Limb (tissue), 2 donors: ENCODE measurements at regions not wholly inside any gene's neighbourhood (a gene's known extent, or its start where the extent isn't known, plus 50 kb on each side); places are given as distances from the start of the nearest gene placed in this dataset.

Source experiments
- DNase-seq, 2 donors: peaks; one replicate each; pipeline ENCODE4 v3.0.0-alpha.2; 2016; ENCODE audit errors: extremely low spot score in 2 of 2

GRCh38 chr15:91521548-91521947 is 332.0 kb upstream of the SLCO3A1 start:
- DNase-seq, result no peak

DNA sequence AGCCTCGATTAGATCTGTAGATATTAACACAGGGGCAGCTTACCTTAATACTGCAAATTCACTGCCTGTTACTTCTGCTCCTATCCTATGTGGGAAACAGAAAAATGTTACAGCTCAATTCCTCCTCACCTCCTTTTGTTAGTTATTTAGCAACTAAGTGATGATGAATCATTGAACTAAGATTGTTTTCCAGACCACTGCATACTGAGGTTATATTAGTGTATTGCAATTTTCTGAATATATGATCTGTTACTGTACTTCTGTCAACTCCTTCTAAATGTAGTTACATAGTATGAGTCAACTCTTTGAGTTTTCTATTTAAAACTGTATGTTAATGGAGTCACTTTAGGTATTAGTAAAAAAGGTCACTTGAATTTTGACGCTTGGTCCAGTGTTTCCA is 331.5 kb upstream of the SLCO3A1 start:
- DNase-seq, result no peak

DNA sequence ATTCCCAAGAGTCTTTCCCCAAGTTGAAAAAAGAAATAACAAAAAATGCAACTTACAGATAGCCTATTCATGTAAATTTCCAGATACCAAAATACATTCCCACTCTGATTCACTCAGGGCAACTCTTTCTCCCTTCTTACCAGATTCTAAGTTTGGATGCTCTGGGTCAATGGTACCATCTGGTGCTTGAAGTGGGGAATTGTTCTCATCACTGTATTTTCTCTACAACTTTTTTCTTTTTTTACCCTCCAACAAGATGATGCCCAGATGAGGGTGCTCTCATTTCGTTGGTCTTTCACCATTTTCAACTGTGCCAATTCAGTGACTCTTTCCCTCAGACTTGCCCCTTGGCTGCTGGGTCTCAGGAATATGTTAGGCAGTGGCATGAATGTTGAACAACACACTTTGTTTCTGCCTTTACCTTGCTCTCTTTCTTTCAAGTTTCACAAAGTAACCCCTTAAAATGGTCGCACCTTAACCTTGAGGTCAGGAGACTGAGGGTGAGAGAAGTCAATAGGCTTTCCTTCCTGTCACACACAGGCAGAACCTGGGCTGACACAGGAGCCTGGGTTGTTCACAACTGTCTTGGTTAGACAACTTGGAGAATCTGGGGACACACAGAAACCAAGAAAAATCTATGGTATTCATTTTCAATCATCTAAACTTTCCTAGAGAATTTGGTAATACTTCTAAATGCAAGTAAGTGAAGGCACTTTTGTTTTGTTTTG is 330.7 kb upstream of the SLCO3A1 start:
- DNase-seq, result no peak

GRCh38 chr15:91523596-91523995 is 329.9 kb upstream of the SLCO3A1 start:
- no peak for DNase-seq

DNA sequence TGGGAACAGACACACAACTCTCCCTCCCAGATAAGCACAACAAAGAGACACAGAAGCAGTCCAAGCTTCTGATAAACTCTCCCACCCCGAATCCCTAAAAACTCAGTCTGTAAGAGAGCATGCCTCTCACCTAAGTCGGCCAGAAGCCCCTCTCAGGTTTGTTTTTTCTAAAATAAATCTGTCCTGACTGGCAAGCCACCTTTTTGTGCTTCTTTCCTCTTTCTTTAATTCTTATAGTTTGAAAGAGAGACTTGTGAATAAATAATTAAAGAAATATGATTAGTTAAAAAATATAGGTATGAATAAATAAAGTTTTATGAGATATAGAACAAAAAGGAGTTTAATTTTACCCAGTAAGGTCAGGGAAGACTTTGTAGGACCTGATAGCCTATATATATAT is 329.0 kb upstream of the SLCO3A1 start:
- DNase-seq, result no peak

- no peak for DNase-seq
Measured at GRCh38 chr15:91525751-91526150, 327.8 kb upstream of the SLCO3A1 start.

GRCh38 chr15:91526424-91526823 is 327.1 kb upstream of the SLCO3A1 start:
- DNase-seq, result no peak

- no peak for DNase-seq
Measured at GRCh38 chr15:91528801-91529200, 324.7 kb upstream of the SLCO3A1 start.

DNA sequence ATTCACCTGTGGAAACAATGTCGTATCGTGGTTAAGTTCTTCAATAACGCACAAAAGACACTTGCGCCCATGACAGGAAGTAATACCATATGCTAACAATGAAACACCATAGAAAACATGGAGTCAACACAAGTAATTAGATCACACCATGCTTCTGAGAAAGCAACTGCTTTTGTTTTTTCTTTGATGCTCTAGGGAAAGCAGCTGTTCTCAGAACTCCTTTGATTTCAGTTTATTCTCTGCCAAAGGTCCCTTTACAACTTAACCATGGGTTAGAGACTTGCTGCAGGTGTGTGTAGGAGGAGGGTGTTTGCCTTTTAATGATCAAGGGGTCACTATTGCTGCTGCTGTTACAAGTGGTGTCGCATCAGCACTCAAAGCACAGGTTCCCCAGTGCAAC is 324.0 kb upstream of the SLCO3A1 start:
- no peak for DNase-seq

DNA sequence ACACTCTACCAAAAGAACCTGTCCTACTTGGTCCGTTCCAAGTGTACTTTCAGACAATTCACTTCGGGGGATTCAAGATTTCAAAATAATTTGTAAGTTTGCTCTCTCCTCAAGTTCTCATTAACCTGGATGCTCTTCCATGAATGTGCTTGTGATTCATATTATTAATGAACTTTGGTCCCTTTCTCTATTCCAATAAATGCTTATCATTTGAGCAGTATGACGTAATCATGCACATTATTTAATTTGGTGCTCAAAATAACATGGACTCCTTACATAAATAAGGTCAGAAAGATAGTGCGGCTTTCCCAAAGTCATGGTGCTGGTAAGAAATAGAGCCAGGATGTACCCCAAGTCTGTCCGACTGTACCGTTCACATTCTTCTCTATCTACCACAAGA is 323.2 kb upstream of the SLCO3A1 start:
- no peak for DNase-seq

DNA sequence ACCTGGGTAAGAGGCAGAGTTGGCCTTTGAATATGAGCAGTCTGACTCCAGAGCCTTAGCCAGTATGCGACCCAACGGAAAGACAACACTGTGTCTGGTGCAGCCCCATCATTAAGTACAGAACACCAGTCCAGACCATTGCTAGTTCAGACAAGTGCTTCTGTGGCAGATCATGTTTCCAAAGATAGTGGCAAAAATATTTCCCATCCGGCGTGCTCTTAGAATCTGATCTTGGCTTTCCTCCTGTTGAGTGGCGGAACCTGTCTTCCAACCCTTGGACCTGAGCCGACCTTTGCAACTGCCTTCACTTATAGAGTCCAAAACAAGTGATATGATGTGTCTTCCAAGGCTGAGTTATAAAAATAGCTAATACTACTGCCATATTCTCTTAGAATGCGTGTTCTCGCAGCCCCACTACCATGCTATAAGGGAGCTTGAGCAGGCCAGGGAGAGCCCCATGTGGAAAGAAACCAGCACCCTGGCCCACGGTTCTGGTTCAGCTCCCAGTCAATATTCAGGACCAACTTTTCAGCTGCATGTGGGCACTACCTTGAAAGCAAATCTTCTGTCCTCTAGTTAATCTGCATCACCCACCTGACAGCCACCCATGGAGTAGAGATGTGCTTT is 322.4 kb upstream of the SLCO3A1 start:
- no peak for DNase-seq

- no peak for DNase-seq
Measured at GRCh38 chr15:91534235-91534634, 319.3 kb upstream of the SLCO3A1 start.

DNA sequence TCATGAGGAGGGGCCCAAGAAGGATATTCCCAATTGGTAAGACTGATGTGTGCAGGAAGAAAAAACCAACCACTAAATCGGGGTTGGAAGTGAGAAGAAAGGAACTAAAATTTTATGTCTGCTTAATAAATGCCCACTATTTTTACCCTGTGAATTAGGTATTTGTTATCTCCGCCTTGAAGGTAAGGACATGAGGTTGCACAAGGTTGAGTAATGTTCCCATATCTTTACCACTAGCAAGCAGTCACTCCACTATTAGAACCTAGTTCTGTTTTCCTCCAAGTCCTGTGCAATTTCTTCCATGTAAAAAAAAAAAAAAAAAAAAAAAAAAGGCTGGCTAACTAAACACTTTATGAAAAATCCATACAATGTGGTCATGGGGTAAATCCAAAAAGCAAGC is 318.5 kb upstream of the SLCO3A1 start:
- no peak for DNase-seq

GRCh38 chr15:91535856-91536500 is 317.5 kb upstream of the SLCO3A1 start:
- no peak for DNase-seq

GRCh38 chr15:91537856-91538255 is 315.7 kb upstream of the SLCO3A1 start:
- DNase-seq, result no peak

GRCh38 chr15:91538782-91539181 is 314.7 kb upstream of the SLCO3A1 start:
- DNase-seq, result no peak

GRCh38 chr15:91541286-91541685 is 312.2 kb upstream of the SLCO3A1 start:
- DNase-seq, result no peak

DNA sequence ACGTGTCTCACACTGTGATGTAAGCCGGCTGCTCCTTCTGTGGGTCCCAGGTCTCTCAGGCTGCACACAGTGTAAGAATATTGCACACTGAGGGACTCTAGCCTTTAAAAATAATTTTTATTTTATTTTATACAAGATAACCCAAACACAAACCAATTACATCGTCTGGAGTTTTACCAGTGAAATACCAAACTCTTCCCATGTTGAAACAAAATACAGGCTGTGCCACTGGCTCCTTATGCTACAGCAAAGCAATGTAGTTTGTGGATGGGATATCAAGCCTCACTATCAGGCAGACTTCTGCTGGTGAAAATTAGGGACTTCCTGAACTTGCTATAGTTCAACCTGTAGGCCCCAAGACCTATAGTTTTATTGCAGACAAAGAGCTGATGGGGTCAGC is 311.3 kb upstream of the SLCO3A1 start:
- no peak for DNase-seq

DNA sequence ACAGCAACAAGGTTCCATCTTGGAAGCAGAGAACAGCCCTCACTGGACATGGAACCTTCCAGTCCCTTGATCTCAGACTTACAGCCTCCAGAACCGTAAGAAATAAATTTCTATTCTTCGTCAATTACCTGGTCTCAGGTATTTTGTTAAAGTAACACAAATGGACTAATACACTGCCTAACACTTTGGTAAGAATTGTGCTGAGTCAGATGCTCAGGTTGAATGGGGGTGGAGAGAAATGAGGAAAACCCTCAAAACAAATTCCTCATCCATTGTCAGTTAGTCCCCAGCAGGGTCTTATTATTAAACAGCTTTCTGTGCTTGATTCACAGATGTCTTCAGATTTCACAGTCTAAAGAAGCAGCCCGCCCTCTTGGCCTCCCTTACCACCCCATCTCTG is 306.2 kb upstream of the SLCO3A1 start:
- no peak for DNase-seq

- no peak for DNase-seq
Measured at GRCh38 chr15:91548549-91548948, 305.0 kb upstream of the SLCO3A1 start.

- no peak for DNase-seq
Measured at GRCh38 chr15:91549581-91549980, 303.9 kb upstream of the SLCO3A1 start.

- DNase-seq, result no peak
Measured at GRCh38 chr15:91552555-91552954, 301.0 kb upstream of the SLCO3A1 start.
